Esophagus muscularis mucosa (tissue), 4 donors: ENCODE measurements at regions not wholly inside any gene's neighbourhood (a gene's known extent, or its start where the extent isn't known, plus 50 kb on each side); places are given as distances from the start of the nearest gene placed in this dataset.

Experiments
- DNase-seq: peaks from one replicate; pipeline ENCODE4 v3.0.0-alpha.2; 2017; ENCODE audit errors: extremely low spot score
- H3K27ac ChIP-seq, 4 donors: fragments of 200-600 bp; sonication (generic); replicated peaks in 1 of 4; 1 replicate in 3 of 4; 2 replicates in 1 of 4; pipeline ENCODE4 v1.5.1; 2016 to 2019; ENCODE audit warnings: mild to moderate bottlenecking in 1 of 4
- H3K27me3 ChIP-seq, 4 donors: fragments of 200-600 bp; sonication (generic); one replicate each; pipeline versions ENCODE4 v1.5.1 to v1.6.0; 2016 to 2019
- H3K36me3 ChIP-seq, 4 donors: fragments of 200-600 bp; sonication (generic); one replicate each; pipeline ENCODE4 v1.5.1; 2016 to 2019
- H3K4me1 ChIP-seq, 4 donors: fragments of 200-600 bp; sonication (generic); one replicate each; pipeline ENCODE4 v1.5.1; 2016 to 2019
- H3K4me3 ChIP-seq, 4 donors: fragments of 200-600 bp; sonication (generic); 1 replicate in 2 of 4; 2 replicates in 2 of 4; pipeline ENCODE4 v1.5.1; 2016 to 2019; ENCODE audit warnings: mild to moderate bottlenecking in 4 of 4, moderate library complexity in 1 of 4
- H3K9me3 ChIP-seq, 4 donors: fragments of 200-600 bp; sonication (generic); 1 replicate in 3 of 4; 2 replicates in 1 of 4; pipeline ENCODE4 v1.5.1; 2016 to 2019
- EP300 ChIP-seq: sonication (generic); formaldehyde crosslinking; IDR thresholded peaks from one replicate; pipeline ENCODE4 v1.6.1; 2017; ENCODE audit warnings: antibody characterized with exemption
- POLR2A ChIP-seq: fragments of 450-650 bp; IDR thresholded peaks from one replicate; pipeline ENCODE4 v1.6.1; 2017; ENCODE audit warnings: antibody characterized with exemption, moderate library complexity, mild to moderate bottlenecking, low read depth
- POLR2AphosphoS5 ChIP-seq, 2 donors: sonication (generic); formaldehyde crosslinking; IDR thresholded peaks; one replicate each; pipeline ENCODE4 v1.6.1; 2017; ENCODE audit warnings: antibody characterized with exemption in 2 of 2
- WGBS: methylation state at CpG from one replicate; pipeline ENCODE4 v1.1.5; 2018; 5-methylcytosine and 5-hydroxymethylcytosine counted together
- intact Hi-C: fragments of 100-400 bp; cut with DNase I; formaldehyde crosslinking; loops from one replicate; pipeline ENCODE4 v1.15.1; 2023
- TF ChIP-seq, protein P1 (sequence below), 3 experiments: fragments of 200-600 bp in 2 of 3; fragments of 450-650 bp in 1 of 3; sonication (generic) in 2 of 3; IDR thresholded peaks; one replicate each; pipeline ENCODE4 v1.5.1; 2017 to 2019; ENCODE audit warnings: antibody characterized with exemption in 3 of 3, mild to moderate bottlenecking in 2 of 3, moderate library complexity in 1 of 3

DNA sequence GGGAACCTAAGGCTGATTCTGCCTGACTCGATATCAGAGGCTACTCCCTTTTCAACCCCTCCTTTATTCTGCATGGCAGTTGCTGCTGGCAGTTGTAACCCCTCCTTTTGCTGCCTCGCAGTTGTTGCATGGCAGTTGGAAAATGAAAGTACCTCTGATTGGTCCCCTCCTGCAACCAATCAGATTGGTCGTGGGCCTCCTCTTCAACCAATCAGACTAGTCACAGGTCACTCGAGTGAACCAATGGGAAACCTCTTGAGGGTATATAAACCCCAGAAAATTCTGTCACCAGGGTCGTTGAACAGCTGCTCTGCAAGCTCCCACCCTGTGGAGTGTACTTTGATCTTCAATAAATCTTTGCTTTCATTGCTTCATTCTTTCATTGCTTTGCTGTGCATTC is 294.3 kb upstream of the SLC8A1 start:
- H3K9me3 ChIP-seq: no peaks in the 10 kb centered on the region
- intact Hi-C loops: no loop called here
- H3K27me3 ChIP-seq: no peaks in the 10 kb centered on the region
- no peak overlapping the region for H3K4me3 ChIP-seq
- no peaks in the 10 kb centered on the region for H3K4me1 ChIP-seq
- no peak for DNase-seq
- 93% methylated on average over 5 of the region's 5 CpGs for WGBS
- H3K36me3 ChIP-seq: no peaks in the 10 kb centered on the region
- no peak overlapping the region for H3K27ac ChIP-seq
- TF ChIP-seq POLR2AphosphoS5 (IDR thresholded peaks at IDR 0.05) (no peak), POLR2A (no peak), EP300 (no peak)
- TF ChIP-seq, protein P1, sequence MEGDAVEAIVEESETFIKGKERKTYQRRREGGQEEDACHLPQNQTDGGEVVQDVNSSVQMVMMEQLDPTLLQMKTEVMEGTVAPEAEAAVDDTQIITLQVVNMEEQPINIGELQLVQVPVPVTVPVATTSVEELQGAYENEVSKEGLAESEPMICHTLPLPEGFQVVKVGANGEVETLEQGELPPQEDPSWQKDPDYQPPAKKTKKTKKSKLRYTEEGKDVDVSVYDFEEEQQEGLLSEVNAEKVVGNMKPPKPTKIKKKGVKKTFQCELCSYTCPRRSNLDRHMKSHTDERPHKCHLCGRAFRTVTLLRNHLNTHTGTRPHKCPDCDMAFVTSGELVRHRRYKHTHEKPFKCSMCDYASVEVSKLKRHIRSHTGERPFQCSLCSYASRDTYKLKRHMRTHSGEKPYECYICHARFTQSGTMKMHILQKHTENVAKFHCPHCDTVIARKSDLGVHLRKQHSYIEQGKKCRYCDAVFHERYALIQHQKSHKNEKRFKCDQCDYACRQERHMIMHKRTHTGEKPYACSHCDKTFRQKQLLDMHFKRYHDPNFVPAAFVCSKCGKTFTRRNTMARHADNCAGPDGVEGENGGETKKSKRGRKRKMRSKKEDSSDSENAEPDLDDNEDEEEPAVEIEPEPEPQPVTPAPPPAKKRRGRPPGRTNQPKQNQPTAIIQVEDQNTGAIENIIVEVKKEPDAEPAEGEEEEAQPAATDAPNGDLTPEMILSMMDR (IDR thresholded peaks at IDR 0.05): no peak

GRCh38 chr2:40751981-40752380 is 300.1 kb upstream of the SLC8A1 start:
- peaks cover 4 to 11% (median 8%) of the 10 kb centered on the region in 4 donors for H3K4me1 ChIP-seq
- TF ChIP-seq EP300: no peak
- TF ChIP-seq, protein P1 (IDR thresholded peaks at IDR 0.05): no peak
- TF ChIP-seq POLR2AphosphoS5 (IDR thresholded peaks at IDR 0.05): no peak
- TF ChIP-seq POLR2A: no peak
- no peak overlapping the region for H3K4me3 ChIP-seq
- WGBS: 27% methylated on average over 1 of the region's 1 CpG
- H3K36me3 ChIP-seq: no peaks in the 10 kb centered on the region
- no peaks in the 10 kb centered on the region for H3K27me3 ChIP-seq
- H3K27ac ChIP-seq: no peak overlapping the region
- H3K9me3 ChIP-seq: no peaks in the 10 kb centered on the region
- no peak for DNase-seq
- intact Hi-C loops: no loop called here

DNA sequence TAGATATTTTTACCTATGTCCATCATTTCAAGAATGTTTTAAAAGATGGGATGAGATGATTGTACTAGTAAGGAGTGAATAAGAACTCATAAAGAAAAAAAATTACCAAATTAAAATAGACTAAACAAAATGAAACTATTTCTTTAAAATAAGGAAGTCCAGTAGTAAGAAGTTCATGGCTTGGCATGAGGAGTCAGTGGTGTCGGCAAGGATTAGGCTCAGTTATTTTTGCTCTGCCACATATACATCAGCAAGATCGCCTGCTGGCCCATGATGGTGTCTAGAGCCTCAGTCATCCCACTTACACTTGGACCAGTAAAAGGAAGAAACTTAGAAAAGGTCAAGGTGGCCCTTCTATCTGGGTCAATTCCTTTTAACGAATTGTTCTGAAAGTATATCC is 300.9 kb upstream of the SLC8A1 start:
- WGBS: 66% methylated on average over 3 of the region's 3 CpGs
- Histone ChIP-seq H3K27ac (no peak overlapping the region), H3K4me1 (peaks cover 4 to 11% (median 8%) of the 10 kb centered on the region in 4 donors), H3K4me3 (no peak overlapping the region), H3K27me3 (no peaks in the 10 kb centered on the region), H3K9me3 (no peaks in the 10 kb centered on the region), H3K36me3 (no peaks in the 10 kb centered on the region)
- DNase-seq: no peak
- TF ChIP-seq POLR2AphosphoS5 (IDR thresholded peaks at IDR 0.05) (no peak), POLR2A (no peak), EP300 (no peak)
- TF ChIP-seq, protein P1 (IDR thresholded peaks at IDR 0.05): no peak
- intact Hi-C loops: no loop called here

DNA sequence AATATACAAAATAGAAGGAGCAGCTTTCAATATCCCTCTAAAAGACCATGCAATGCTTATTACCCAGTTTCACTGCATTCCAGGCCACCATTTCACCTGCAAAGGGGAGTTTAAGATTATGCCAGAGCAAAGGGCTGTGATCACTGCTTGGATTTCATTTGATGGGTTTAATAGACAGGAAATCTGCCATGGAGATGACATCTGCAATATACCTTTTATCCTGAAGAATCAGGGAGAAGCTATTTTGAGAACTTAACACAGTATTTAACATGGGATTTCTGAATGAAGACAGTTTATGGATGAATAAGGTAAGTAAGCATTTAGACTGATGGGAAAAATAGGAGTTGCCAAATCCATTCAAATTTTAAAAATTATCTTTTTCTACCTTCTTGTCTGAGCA is 303.0 kb upstream of the SLC8A1 start:
- no peaks in the 10 kb centered on the region for H3K27me3 ChIP-seq
- peaks cover 8 to 24% (median 20%) of the 10 kb centered on the region in 4 donors for H3K4me1 ChIP-seq
- no peak overlapping the region for H3K4me3 ChIP-seq
- H3K27ac ChIP-seq: no peak overlapping the region
- no peak for DNase-seq
- intact Hi-C loops: no loop called here
- H3K36me3 ChIP-seq: no peaks in the 10 kb centered on the region
- TF ChIP-seq POLR2AphosphoS5 (IDR thresholded peaks at IDR 0.05): no peak
- TF ChIP-seq EP300: no peak
- TF ChIP-seq, protein P1 (IDR thresholded peaks at IDR 0.05): no peak
- no peak for TF ChIP-seq POLR2A
- H3K9me3 ChIP-seq: no peaks in the 10 kb centered on the region
